ENCODE measurements at regions not wholly inside any gene's neighbourhood (a gene's known extent, or its start where the extent isn't known, plus 50 kb on each side); places are given as distances from the start of the nearest gene placed in this dataset.

GRCh38 chr10:65778753-65779152 lies 1147.1 kb upstream of the LRRTM3 start:
- Histone ChIP-seq H3K9me2 (ENCODE audit: insufficient read depth) (0 out of 2 replicates have a peak, but pooled peaks cover 5% of the 10 kb centered on the region), H2AFZ (no peak overlapping the region), H3K36me3 (ENCODE audit: insufficient read depth) (no peaks in the 10 kb centered on the region), H3K4me2 (no peak overlapping the region), H3K4me1 (ENCODE audit: insufficient read depth) (no peaks in the 10 kb centered on the region), H3K27ac (ENCODE audit: low read depth) (no peak overlapping the region), H3K4me3 (no peak overlapping the region), H3K27me3 (ENCODE audit: insufficient read depth) (no peaks in the 10 kb centered on the region), H3F3A (replicated peaks; ENCODE audit: low read depth) (no peaks in the 10 kb centered on the region), H3K79me2 (replicated peaks; ENCODE audit: insufficient read depth) (no peaks in the 10 kb centered on the region), H4K20me1 (replicated peaks; ENCODE audit: insufficient read depth) (no peaks in the 10 kb centered on the region)
- no peak for DNase-seq (ENCODE audit: low spot score)
- Mint-ChIP-seq H3K27ac (no peak overlapping the region), H3K27me3 (ENCODE audit: insufficient read depth, low read depth, poor library complexity) (no peaks in the 10 kb centered on the region), H3K4me3 (no peak overlapping the region), H3K9me3 (peaks cover 3% of the 10 kb centered on the region; the same call in 2 of the 3 replicates), H3K4me1 (no peaks in the 10 kb centered on the region), H3K36me3 (ENCODE audit: low read depth) (no peaks in the 10 kb centered on the region; the same call in 2 of the 3 replicates)
- ATAC-seq, result no peak
- no peak for TF ChIP-seq ETS1 (IDR thresholded peaks at IDR 0.05)
- TF ChIP-seq ZNF114 (CRISPR knock-in tag; IDR thresholded peaks at IDR 0.05), result no peak
- TF ChIP-seq JUNB (IDR thresholded peaks at IDR 0.05; ENCODE audit: unreplicated experiment), result no peak
- no peak for TF ChIP-seq NANOG (IDR thresholded peaks at IDR 0.05; ENCODE audit: borderline replicate concordance)
- no peak for TF ChIP-seq CREB1 (CRISPR knock-in tag; IDR thresholded peaks at IDR 0.05; ENCODE audit: low read depth)
- TF ChIP-seq POLR2AphosphoS5 (IDR thresholded peaks at IDR 0.05; ENCODE audit: low read depth), result no peak
- TF ChIP-seq STAT1 (IDR thresholded peaks at IDR 0.05; ENCODE audit: unreplicated experiment), result no peak
- no peak for TF ChIP-seq ZNF462 (CRISPR knock-in tag; IDR thresholded peaks at IDR 0.05)
- no peak for TF ChIP-seq ZNF331 (CRISPR knock-in tag; IDR thresholded peaks at IDR 0.05; ENCODE audit: low read depth)
- no peak for TF ChIP-seq CTCF (conservative IDR thresholded peaks at IDR 0.05; ENCODE audit: low read depth in 2 of 2)
- TF ChIP-seq EZH2phosphoT487 (IDR thresholded peaks at IDR 0.05; ENCODE audit: unreplicated experiment), result no peak
